GM10266 (cell line): ENCODE measurements at regions not wholly inside any gene's neighbourhood (a gene's known extent, or its start where the extent isn't known, plus 50 kb on each side); places are given as distances from the start of the nearest gene placed in this dataset.
"Not testable (repeated sequence)": the region's sequence is repeated elsewhere in the genome, so short reads cannot be mapped to it uniquely, and the experiment has no call there.

ENCODE experiments used
- DNase-seq: peaks from one replicate; pipeline ENCODE4 v3.0.0; 2012; ENCODE audit errors: extremely low spot score
- TF ChIP-seq, protein P1 (sequence below): IDR thresholded peaks from 2 replicates; pipeline ENCODE4 v1.5.1; 2012; ENCODE audit warnings: mild to moderate bottlenecking, low read depth; ENCODE audit not compliant: control insufficient read depth, insufficient read depth; ENCODE audit errors: missing control alignments

DNA sequence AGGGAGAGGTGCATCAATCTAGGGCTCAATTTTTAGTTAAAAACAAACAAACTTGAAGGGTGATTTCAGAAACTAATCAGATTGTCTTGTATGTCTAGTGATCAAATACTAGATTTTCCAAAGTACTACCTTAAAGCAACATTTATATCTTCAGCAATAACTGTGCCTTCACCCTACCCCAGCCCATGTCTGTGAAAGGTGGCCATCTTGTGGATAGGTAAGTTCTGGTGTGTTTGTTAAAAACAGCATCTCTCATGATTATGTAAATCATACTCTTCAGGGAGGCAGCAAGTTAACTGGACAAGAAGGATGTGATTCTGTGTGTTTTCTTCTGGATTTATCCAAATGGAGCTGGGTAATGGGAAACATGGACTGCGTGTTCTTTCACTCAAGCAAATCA lies 81.4 kb upstream of the ACSL1 start:
- TF ChIP-seq, protein P1, sequence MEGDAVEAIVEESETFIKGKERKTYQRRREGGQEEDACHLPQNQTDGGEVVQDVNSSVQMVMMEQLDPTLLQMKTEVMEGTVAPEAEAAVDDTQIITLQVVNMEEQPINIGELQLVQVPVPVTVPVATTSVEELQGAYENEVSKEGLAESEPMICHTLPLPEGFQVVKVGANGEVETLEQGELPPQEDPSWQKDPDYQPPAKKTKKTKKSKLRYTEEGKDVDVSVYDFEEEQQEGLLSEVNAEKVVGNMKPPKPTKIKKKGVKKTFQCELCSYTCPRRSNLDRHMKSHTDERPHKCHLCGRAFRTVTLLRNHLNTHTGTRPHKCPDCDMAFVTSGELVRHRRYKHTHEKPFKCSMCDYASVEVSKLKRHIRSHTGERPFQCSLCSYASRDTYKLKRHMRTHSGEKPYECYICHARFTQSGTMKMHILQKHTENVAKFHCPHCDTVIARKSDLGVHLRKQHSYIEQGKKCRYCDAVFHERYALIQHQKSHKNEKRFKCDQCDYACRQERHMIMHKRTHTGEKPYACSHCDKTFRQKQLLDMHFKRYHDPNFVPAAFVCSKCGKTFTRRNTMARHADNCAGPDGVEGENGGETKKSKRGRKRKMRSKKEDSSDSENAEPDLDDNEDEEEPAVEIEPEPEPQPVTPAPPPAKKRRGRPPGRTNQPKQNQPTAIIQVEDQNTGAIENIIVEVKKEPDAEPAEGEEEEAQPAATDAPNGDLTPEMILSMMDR, result peak; percentile 30
- DNase-seq, result peak; percentile 29

DNA sequence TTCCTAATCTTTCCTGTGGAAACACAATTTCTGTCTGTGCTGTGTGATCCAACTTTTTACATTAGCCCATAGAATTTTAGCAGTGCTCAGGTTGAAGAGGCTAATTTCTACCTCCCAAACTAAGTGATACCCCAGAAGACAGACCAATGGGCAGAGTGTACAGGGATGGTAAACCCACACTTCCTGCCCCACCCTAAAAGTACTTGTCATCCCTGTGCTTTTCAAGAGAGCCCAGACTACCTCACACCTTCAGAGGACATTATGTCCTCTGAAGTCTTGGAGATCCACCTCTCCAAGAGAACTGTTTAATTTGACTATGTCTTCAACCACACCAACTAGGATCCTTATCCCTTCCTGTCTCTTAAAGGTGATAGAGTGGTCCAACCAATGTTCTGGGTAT lies 82.0 kb upstream of the ACSL1 start:
- DNase-seq, result no peak
- TF ChIP-seq, protein P1, result no peak

DNA sequence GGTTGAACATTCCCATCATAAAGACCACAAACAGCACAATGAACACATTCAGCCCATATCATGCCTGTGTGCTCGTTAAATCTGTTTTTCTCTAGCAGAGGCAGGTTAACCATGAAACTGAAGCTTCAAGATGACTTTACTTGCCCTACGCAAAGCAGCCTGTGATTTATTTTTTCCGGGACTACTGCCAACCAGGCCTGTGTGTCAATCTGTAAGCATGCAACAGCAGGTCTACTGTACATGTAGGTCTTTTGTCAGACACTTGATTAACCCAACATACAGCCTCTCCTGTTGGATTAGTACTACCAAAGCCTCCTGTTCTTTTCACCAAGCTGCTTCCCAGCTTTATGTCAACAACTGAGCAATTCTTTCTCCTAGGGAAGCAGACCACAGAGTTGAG lies 85.5 kb upstream of the ACSL1 start:
- TF ChIP-seq, protein P1, result no peak
- DNase-seq, result no peak

DNA sequence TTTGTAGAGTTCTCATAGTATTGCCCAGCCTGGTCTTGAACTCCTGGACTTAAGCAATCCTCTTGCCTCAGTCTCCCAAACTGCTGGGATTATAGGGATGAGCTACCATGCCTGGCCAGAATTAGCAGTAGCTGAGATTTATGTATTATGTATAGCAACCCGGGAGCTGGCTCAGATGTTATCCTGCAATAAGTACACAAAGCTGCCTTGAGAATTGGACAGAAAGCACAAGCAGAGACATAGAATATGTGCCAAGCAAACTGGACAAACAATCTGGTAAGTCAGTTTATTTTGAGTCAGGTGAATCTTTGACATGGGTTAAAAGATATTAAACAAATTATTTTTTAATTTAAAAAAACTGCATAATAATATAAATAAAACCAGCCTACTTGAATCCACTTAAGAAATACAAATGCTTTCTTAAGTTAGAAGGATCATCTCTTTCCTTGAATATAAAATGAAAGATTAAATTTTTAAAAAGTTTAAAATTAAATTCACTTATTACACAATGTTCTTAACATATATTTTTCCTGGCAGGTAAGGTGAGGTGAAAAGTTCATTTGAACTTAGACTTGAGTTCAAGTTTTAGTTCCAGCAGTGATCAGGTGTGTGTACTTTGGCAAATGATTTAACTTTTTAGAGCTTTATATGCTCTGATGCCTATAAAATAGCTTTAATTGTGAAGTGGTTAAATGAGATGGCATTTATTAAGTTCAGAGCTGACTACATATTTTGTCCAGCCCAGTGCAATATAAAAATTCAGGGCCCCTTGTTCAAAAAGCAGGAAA lies 87.8 kb upstream of the ACSL1 start:
- no peak for DNase-seq
- TF ChIP-seq, protein P1, result no peak

DNA sequence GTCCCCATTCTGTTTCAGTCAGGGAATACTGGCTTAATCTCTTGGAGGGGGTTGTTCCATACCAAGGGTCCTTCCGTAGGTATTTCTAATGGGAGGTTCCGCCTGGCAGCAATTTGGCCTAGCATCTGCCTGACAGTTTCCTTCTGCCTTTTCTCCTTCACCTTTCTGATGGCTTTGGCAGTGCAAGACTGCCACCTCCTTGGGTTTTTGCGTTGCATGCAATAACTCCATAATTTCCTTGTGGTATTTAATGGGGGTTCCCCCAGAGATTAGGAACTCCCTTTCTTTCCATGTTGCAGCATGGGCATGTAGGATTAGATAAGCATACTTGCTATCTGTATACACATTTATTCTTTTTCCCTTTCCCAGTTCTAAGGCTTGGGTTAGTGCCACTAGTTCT lies 93.0 kb upstream of the ACSL1 start:
- DNase-seq, result not testable (repeated sequence)

DNA sequence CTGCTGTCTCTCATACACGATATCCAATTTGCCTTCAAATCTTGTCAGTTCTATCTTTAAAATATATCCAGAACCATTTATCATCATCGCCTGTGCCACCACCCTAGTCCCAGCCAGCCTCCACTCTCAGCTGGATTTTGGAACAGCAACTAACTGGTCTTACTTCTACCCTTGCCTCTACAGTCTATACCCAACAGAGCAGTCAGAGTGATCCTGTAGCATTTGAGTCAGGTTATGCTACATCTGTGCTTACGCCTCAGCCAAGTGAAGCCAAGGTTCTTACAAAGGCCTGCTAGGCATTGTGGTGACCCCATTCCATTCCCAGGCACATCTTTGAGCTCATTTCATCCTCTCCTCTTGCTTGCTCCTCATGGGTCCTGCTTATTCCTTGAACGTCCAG lies 95.7 kb upstream of the ACSL1 start:
- TF ChIP-seq, protein P1, result no peak
- no peak for DNase-seq

DNA sequence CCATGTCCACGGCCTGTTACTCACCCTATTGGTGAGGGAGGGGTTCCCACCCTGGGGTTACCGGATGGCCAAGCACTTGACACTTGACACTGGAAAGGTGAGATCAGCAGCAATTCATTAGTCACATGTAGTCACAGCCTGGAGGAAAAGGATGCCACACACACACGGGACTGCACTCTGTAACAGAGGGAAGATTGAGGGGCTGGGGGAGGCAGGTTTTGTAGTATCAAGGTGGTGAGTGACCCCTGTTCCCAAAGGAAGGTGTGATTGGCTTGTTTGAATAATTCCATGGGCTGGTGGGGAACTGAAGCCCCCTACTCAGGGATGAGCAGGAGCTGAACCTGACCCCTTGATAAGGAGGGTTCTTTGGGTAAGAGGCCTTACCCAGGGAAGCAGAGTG lies 96.0 kb upstream of the HELT start:
- TF ChIP-seq, protein P1, result no peak
- DNase-seq, result no peak

DNA sequence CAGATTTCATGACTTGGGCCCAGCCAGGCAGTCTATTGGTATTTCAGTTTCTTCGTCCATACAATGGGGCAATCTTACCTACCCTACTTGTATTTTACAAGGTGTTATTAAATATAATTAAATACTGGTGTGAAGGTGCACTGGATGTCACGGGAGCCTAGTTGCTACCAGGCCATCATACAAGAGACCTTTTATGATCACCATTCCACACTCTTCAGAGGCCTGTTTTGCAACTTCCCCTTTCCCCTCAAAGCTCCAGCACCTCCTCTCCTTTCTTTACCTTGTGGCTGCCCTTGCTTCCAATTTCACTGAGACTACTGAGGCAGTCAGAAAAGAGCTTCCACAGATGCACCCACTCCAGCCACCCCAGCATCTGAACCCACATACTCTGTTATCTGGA lies 93.8 kb upstream of the HELT start:
- no peak for DNase-seq

More for the DNA sequence above, 93.8 kb upstream of the HELT start:
- TF ChIP-seq, protein P1, result no peak
